Kidney epithelial cell (primary cell): ENCODE measurements at regions not wholly inside any gene's neighbourhood (a gene's known extent, or its start where the extent isn't known, plus 50 kb on each side); places are given as distances from the start of the nearest gene placed in this dataset.

ENCODE experiments used
- DNase-seq: peaks from one replicate; pipeline ENCODE4 v3.0.0-alpha.2; 2010; ENCODE audit warnings: low read depth
- H3K27me3 ChIP-seq: 2 replicates; pipeline ENCODE4 v1.6.0; 2011; ENCODE audit warnings: low read length; ENCODE audit not compliant: control insufficient read depth, insufficient read depth
- H3K36me3 ChIP-seq: 2 replicates; pipeline ENCODE4 v1.5.1; 2011; ENCODE audit warnings: low read length; ENCODE audit not compliant: control insufficient read depth, insufficient read depth
- H3K4me3 ChIP-seq: 2 replicates; pipeline ENCODE4 v1.5.1; 2011; ENCODE audit warnings: low read depth, mild to moderate bottlenecking, control low read depth, low read length
- TF ChIP-seq, protein P1 (sequence below): IDR thresholded peaks from 2 replicates; pipeline ENCODE4 v1.5.1; 2011; ENCODE audit warnings: mild to moderate bottlenecking, moderate library complexity, low read length, control low read depth, inconsistent platforms; ENCODE audit not compliant: insufficient read depth, poor library complexity, severe bottlenecking

DNA sequence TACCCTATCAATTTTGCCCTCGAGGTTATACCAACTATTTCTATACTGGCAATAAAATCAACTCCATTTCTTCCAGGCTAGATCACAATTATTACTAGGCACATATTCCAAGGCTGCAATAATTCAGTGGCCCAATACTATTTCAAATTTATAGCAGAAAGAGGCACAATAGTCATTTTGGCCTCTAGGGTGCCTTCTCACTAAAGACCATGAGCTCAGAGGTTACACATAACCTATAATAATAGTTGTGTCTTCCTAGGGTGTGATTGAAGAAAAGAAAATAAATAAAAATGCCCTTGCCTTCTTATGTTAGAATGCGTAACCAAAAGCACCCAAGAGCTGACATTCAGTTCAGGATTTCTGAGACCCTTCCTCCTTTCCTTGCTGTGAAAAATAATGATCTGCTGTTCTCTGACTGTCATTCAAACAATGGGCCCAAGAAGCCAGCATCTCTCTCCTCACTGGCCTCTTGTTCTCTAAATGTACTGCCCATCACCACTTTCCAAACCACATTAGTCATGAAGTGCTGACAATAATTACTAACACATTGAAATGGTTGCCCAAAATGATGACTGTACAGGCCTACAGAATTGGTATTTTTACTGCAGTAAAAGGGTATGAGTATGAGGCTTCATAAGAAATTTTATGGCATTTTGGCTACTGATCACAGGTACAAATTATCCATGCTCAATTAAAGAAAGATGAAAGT, 244.8 kb downstream of the LRRN1 start:
- Histone ChIP-seq H3K4me3 (no peak overlapping the region), H3K27me3 (no peaks in the 10 kb centered on the region), H3K36me3 (no peaks in the 10 kb centered on the region)
- peak; percentile 5 for DNase-seq
- TF ChIP-seq, protein P1, sequence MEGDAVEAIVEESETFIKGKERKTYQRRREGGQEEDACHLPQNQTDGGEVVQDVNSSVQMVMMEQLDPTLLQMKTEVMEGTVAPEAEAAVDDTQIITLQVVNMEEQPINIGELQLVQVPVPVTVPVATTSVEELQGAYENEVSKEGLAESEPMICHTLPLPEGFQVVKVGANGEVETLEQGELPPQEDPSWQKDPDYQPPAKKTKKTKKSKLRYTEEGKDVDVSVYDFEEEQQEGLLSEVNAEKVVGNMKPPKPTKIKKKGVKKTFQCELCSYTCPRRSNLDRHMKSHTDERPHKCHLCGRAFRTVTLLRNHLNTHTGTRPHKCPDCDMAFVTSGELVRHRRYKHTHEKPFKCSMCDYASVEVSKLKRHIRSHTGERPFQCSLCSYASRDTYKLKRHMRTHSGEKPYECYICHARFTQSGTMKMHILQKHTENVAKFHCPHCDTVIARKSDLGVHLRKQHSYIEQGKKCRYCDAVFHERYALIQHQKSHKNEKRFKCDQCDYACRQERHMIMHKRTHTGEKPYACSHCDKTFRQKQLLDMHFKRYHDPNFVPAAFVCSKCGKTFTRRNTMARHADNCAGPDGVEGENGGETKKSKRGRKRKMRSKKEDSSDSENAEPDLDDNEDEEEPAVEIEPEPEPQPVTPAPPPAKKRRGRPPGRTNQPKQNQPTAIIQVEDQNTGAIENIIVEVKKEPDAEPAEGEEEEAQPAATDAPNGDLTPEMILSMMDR: no peak

DNA sequence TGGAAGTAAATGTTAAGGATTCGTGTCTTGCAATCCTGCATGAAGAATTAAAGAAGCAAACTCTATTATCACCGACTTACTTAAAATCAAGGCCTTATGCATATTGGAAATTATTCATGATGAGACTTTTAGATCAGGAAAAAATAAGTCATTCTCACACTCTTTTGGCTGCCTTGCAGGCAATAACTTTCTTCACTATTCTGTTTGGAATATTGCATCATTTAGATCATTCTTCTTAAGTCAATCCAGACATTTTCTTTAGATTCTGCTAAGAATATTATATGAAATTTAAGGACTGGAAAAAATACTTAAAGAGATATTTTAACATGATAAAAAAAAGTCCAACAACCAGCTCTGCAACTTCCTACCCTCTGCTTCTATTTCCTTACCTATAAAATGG, 245.4 kb downstream of the LRRN1 start:
- DNase-seq: no peak

DNA sequence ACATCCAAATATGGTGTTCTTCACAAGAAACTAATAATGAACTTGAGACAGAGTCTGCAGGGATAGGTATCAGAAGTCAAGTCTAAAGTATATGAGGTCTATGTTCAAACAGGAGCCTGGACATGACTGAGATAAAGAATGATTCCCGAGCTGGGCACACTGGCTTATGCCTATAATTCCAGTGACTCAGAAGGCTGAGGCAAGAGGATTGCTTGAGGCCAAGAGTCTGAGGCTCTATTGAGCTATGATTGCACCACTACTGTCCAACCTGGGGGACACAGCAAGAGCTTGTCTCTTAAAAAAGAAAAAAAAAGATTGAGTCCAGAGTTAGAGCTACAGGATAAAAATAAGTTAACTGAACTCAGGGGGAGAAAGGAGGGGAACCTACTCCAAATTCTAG, 246.5 kb downstream of the LRRN1 start:
- H3K27me3 ChIP-seq: no peaks in the 10 kb centered on the region
- no peak overlapping the region for H3K4me3 ChIP-seq
- no peaks in the 10 kb centered on the region for H3K36me3 ChIP-seq
- TF ChIP-seq, protein P1: no peak
- DNase-seq: no peak

More for the DNA sequence above, 245.4 kb downstream of the LRRN1 start:
- TF ChIP-seq, protein P1: no peak
- no peaks in the 10 kb centered on the region for H3K27me3 ChIP-seq
- no peaks in the 10 kb centered on the region for H3K36me3 ChIP-seq
- no peak overlapping the region for H3K4me3 ChIP-seq

DNA sequence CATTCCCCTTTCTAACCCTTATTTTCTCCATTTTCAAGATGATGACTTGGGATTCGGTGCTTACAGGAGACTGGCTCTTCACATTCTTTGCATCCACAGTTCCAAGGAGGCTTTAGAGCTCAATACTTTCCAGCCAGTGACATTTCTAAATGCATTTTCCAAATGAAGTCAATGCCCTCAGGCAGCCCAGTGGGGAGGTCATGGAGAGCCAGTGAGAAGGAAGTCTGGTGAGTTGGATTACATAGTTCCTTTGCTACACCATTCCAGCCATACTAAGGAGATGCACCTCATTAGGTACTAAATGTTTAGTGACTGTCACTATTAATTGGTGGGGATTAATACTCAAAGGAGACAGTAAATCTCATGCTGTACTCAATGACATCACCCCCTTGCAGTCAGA, 248.1 kb downstream of the LRRN1 start:
- DNase-seq: no peak
- TF ChIP-seq, protein P1: no peak
- Histone ChIP-seq H3K27me3 (no peaks in the 10 kb centered on the region), H3K4me3 (no peak overlapping the region), H3K36me3 (no peaks in the 10 kb centered on the region)

DNA sequence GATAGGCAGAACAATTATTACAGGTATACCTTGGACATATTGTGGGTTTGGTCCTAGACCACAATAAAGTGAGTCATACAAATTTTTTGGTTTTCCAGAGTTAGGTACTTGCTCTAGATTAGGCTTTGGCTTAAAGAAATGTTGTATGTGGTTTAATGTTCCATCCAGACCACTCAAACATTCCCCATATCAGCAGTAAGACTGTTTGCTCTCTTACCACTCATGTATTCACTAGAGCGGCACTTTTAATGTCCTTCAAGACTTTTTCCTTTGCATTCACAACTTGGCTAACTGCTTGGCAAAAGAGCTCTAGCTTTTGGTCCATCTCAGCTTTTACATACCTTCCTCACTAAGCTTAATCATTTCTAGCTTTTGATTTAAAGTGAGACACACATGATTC, 250.5 kb upstream of the SETMAR start:
- no peak for DNase-seq
- no peaks in the 10 kb centered on the region for H3K36me3 ChIP-seq
- no peak overlapping the region for H3K4me3 ChIP-seq
- no peaks in the 10 kb centered on the region for H3K27me3 ChIP-seq
- TF ChIP-seq, protein P1: no peak

DNA sequence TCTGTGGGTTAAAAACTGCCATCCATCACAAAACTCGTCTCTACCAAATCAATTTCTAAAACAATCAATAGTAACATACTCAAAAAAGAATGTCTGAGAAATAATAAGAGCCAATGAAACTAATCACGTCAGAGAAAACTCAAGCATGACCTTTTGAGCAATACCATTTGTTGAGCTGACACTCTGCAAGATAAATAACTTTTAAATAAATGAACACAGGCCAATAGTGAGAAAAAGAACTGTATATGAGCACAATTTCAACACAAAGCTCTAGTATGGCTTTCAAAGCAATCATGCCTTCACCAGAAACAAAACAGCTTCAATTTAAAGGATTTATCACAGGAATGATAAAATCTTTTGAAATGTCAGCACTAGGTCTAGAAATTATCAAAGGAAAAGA, 249.2 kb upstream of the SETMAR start:
- DNase-seq: no peak
- TF ChIP-seq, protein P1: no peak
- no peak overlapping the region for H3K4me3 ChIP-seq
- no peaks in the 10 kb centered on the region for H3K36me3 ChIP-seq
- no peaks in the 10 kb centered on the region for H3K27me3 ChIP-seq
